Left lung (tissue), 4 donors: ENCODE measurements at regions not wholly inside any gene's neighbourhood (a gene's known extent, or its start where the extent isn't known, plus 50 kb on each side); places are given as distances from the start of the nearest gene placed in this dataset.

Experiments
- ATAC-seq: fragments of 200-7000 bp; cut with Tn5 transposase; one replicate; pipeline ENCODE4 v1.9.1; 2020; ENCODE audit warnings: moderate library complexity
- DNase-seq, 4 donors: peaks; one replicate each; pipeline ENCODE4 v3.0.0-alpha.2; 2013 to 2020
- H3K27ac ChIP-seq, 2 donors: fragments of 200-600 bp; sonication (generic) in 1 of 2; one replicate each; pipeline versions ENCODE4 v1.5.0 to v1.8.0; 2020 to 2021
- H3K27me3 ChIP-seq, 2 donors: fragments of 200-600 bp; sonication (generic) in 1 of 2; one replicate each; pipeline versions ENCODE4 v1.5.0 to v1.8.0; 2020 to 2021
- H3K36me3 ChIP-seq, 2 donors: fragments of 200-600 bp; sonication (generic) in 1 of 2; one replicate each; pipeline versions ENCODE4 v1.5.0 to v1.8.0; 2020 to 2021
- H3K4me1 ChIP-seq, 2 donors: fragments of 200-600 bp; one replicate each; pipeline ENCODE4 v1.8.0; 2021
- H3K4me3 ChIP-seq, 2 donors: fragments of 200-600 bp; sonication (generic) in 1 of 2; one replicate each; pipeline versions ENCODE4 v1.5.0 to v1.8.0; 2020 to 2021; ENCODE audit warnings: mild to moderate bottlenecking in 1 of 2
- H3K9me3 ChIP-seq, 2 donors: fragments of 200-600 bp; sonication (generic) in 1 of 2; one replicate each; pipeline versions ENCODE4 v1.5.0 to v1.8.0; 2020 to 2021
- CTCF ChIP-seq, 2 donors: fragments of 200-600 bp; sonication (generic) in 1 of 2; IDR thresholded peaks; one replicate each; pipeline versions ENCODE4 v1.5.0 to v1.8.0; 2021; ENCODE audit warnings: antibody characterized with exemption in 2 of 2
- intact Hi-C, 2 donors: fragments of 100-400 bp; cut with DNase I; formaldehyde crosslinking; loops; one replicate each; pipeline versions ENCODE4 v1.11.2 to v1.14.2; 2022
- donor health status: DM: no; HTN: yes; CAD: no.
- donor health status: DM: no; HTN: no; CAD: no.

- H3K9me3 ChIP-seq, result no peaks in the 10 kb centered on the region
- DNase-seq (peak in 2 of 4 donors; percentile 9 to 27), ATAC-seq (peak; percentile 34)
- H3K27me3 ChIP-seq, result no peaks in the 10 kb centered on the region
- H3K27ac ChIP-seq, result no peak overlapping the region
- intact Hi-C loops, result loop anchor here in 1 of 2 donors (5.0 to 10.0 kb wide), 2 partner anchors 1175 to 1407 kb away; no protein-coding TSS in a partner anchor
- H3K4me1 ChIP-seq, result no peaks in the 10 kb centered on the region
- no peaks in the 10 kb centered on the region for H3K36me3 ChIP-seq
- no peak overlapping the region for H3K4me3 ChIP-seq
- TF ChIP-seq CTCF (IDR thresholded peaks at IDR 0.05), result peak; percentile 15 to 38
These were observed 592.5 kb downstream of the ARL4A start for GRCh38 chr7:13279854-13280435.

GRCh38 chr7:13282377-13282980 is 595.0 kb downstream of the ARL4A start:
- H3K36me3 ChIP-seq, result no peaks in the 10 kb centered on the region
- TF ChIP-seq CTCF (IDR thresholded peaks at IDR 0.05), result peak in 1 of 2 donors; percentile 42
- H3K27me3 ChIP-seq, result no peaks in the 10 kb centered on the region
- DNase-seq, result peak in 2 of 4 donors; percentile 30 to 52
- peak; percentile 60 for ATAC-seq
- H3K4me1 ChIP-seq, result no peaks in the 10 kb centered on the region
- H3K9me3 ChIP-seq, result no peaks in the 10 kb centered on the region
- no peak overlapping the region for H3K4me3 ChIP-seq
- H3K27ac ChIP-seq, result no peak overlapping the region
- intact Hi-C loops, result loop anchor here in 1 of 2 donors (10.0 kb wide), 1 partner anchor 1172 kb away; no protein-coding TSS in a partner anchor

GRCh38 chr7:13286916-13287315 is 599.5 kb downstream of the ARL4A start:
- intact Hi-C loops, result loop anchor here in 1 of 2 donors (10.0 kb wide), 1 partner anchor 1168 kb away; no protein-coding TSS in a partner anchor
- TF ChIP-seq CTCF (IDR thresholded peaks at IDR 0.05), result no peak

GRCh38 chr7:13288516-13288915 is 601.1 kb downstream of the ARL4A start:
- Histone ChIP-seq H3K27me3 (no peaks in the 10 kb centered on the region), H3K36me3 (no peaks in the 10 kb centered on the region), H3K9me3 (no peaks in the 10 kb centered on the region), H3K4me3 (no peak overlapping the region), H3K27ac (no peak overlapping the region), H3K4me1 (no peaks in the 10 kb centered on the region)
- DNase-seq (no peak), ATAC-seq (peak; percentile 81)
- TF ChIP-seq CTCF (IDR thresholded peaks at IDR 0.05), result no peak
- intact Hi-C loops, result loop anchor here in 1 of 2 donors (10.0 kb wide), 1 partner anchor 1166 kb away; no protein-coding TSS in a partner anchor

More at GRCh38 chr7:13286916-13287315, 599.5 kb downstream of the ARL4A start:
- no peaks in the 10 kb centered on the region for H3K36me3 ChIP-seq
- ATAC-seq (no peak), DNase-seq (no peak)
- no peaks in the 10 kb centered on the region for H3K27me3 ChIP-seq
- H3K9me3 ChIP-seq, result no peaks in the 10 kb centered on the region
- H3K4me1 ChIP-seq, result no peaks in the 10 kb centered on the region
- H3K27ac ChIP-seq, result no peak overlapping the region
- no peak overlapping the region for H3K4me3 ChIP-seq

- no peak for TF ChIP-seq CTCF (IDR thresholded peaks at IDR 0.05)
- no peaks in the 10 kb centered on the region for H3K9me3 ChIP-seq
- H3K27ac ChIP-seq, result no peak overlapping the region
- intact Hi-C loops, result no loop called here
- no peak overlapping the region for H3K4me3 ChIP-seq
- no peak for DNase-seq
- ATAC-seq, result no peak
- no peaks in the 10 kb centered on the region for H3K36me3 ChIP-seq
- H3K27me3 ChIP-seq, result no peaks in the 10 kb centered on the region
- H3K4me1 ChIP-seq, result no peaks in the 10 kb centered on the region
These were observed 603.5 kb downstream of the ARL4A start for GRCh38 chr7:13290975-13291374.
